ENCODE measurements at regions not wholly inside any gene's neighbourhood (a gene's known extent, or its start where the extent isn't known, plus 50 kb on each side); places are given as distances from the start of the nearest gene placed in this dataset.

DNA sequence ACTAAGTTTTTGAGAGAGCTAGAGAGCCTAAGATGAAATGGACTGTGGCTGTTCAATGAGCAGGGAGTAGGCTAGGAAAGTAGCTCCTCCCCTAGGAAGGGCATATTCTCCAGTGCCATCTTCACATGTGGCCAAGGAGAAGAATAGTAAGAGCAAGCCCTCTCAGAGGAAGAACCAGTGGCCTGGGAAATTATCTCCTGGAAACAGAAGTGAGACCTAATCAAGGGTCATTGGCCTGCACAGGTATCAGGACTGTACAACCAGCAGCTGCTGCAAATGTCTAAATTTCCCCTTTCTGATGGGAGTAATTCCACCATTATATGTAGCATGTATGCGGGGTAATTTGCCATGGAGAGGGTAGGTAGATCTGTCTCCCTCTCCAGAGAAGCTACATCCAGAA is 334.8 kb upstream of the RASGEF1B start:
- 94 to 100% methylated on average over 1 of the region's 1 CpG for WGBS, 2 donors (ENCODE audit: low coverage in 1 of 2)
- Histone ChIP-seq H3K9me3 (no peaks in the 10 kb centered on the region), H3K4me1 (no peaks in the 10 kb centered on the region), H3K27me3 (no peaks in the 10 kb centered on the region), H3K4me3 (no peak overlapping the region), H3K36me3 (no peaks in the 10 kb centered on the region), H3K27ac (no peak overlapping the region)
- intact Hi-C loops (cut with DNase I; ENCODE audit: low total_unique reads) (no loop called here), in situ Hi-C loops (cut with MboI; ENCODE audit: low pct_ligation_motif_present in 1 of 4, low pct_unique_long_range_greater_than_20kb in 1 of 4, low sequenced_read_pairs in 3 of 4) (no loop called here)
- no peak for DNase-seq
- TF ChIP-seq, protein P1, sequence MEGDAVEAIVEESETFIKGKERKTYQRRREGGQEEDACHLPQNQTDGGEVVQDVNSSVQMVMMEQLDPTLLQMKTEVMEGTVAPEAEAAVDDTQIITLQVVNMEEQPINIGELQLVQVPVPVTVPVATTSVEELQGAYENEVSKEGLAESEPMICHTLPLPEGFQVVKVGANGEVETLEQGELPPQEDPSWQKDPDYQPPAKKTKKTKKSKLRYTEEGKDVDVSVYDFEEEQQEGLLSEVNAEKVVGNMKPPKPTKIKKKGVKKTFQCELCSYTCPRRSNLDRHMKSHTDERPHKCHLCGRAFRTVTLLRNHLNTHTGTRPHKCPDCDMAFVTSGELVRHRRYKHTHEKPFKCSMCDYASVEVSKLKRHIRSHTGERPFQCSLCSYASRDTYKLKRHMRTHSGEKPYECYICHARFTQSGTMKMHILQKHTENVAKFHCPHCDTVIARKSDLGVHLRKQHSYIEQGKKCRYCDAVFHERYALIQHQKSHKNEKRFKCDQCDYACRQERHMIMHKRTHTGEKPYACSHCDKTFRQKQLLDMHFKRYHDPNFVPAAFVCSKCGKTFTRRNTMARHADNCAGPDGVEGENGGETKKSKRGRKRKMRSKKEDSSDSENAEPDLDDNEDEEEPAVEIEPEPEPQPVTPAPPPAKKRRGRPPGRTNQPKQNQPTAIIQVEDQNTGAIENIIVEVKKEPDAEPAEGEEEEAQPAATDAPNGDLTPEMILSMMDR (IDR thresholded peaks at IDR 0.05): no peak
- no peak for TF ChIP-seq EP300 (IDR thresholded peaks at IDR 0.05; ENCODE audit: low read depth)

DNA sequence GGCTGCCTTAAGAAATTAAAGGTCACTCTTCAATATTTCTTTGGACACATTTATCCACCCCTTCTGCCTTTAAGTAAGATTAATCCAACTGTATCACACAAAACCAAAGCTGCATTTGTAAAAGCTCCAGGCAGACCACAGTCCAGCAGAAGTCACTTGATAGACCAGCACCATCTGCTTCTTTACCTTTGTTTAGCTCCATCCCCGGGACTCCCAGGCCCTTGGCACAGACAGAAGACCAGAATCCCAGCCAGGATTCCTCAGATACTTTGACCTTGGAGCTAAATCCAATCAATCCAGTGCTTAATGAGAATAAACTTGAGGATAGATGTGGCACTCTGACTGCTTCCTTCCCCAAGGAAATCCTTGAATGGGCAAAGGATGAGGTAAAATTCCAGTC is 333.1 kb upstream of the RASGEF1B start:
- no peaks in the 10 kb centered on the region for H3K4me1 ChIP-seq
- H3K27ac ChIP-seq: no peak overlapping the region
- in situ Hi-C loops (cut with MboI; ENCODE audit: low pct_ligation_motif_present in 1 of 4, low pct_unique_long_range_greater_than_20kb in 1 of 4, low sequenced_read_pairs in 3 of 4) (no loop called here), intact Hi-C loops (cut with DNase I; ENCODE audit: low total_unique reads) (no loop called here)
- H3K27me3 ChIP-seq: no peaks in the 10 kb centered on the region
- TF ChIP-seq, protein P1 (IDR thresholded peaks at IDR 0.05): no peak
- no peak overlapping the region for H3K4me3 ChIP-seq
- no peaks in the 10 kb centered on the region for H3K9me3 ChIP-seq
- 40 to 67% methylated on average over 1 of the region's 1 CpG for WGBS, 2 donors (ENCODE audit: low coverage in 1 of 2)
- H3K36me3 ChIP-seq: no peaks in the 10 kb centered on the region
- no peak for DNase-seq

DNA sequence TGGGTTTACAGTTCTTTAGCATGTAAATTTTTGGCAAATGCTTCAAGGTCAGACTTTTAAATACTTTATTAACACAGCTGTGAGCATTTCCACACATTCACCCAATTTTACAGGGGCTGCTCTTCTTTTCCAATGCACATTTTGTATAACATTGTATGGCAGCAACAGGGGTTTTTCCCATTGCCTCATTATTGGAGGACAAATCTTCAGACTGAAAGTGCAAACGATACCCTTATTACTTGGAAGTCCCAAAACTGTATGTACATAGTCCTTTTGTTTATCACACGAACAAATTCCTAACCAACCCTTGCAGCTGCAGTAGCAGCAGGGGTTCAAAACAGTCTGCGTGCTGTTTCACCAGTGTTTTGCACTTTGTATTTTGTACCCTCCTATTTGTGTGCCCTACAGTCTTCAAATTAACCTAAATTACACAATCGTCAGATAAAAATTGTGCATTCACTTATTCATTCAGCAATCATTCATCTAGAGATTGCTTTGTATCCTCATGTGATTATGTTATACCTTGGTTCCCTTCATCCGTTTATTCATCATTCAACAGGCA is 330.7 kb upstream of the RASGEF1B start:
- Histone ChIP-seq H3K4me1 (no peaks in the 10 kb centered on the region), H3K9me3 (no peaks in the 10 kb centered on the region), H3K27ac (no peak overlapping the region), H3K36me3 (no peaks in the 10 kb centered on the region), H3K4me3 (no peak overlapping the region), H3K27me3 (no peaks in the 10 kb centered on the region)
- no peak for TF ChIP-seq POLR2AphosphoS5 (IDR thresholded peaks at IDR 0.05)
- TF ChIP-seq POLR2A (IDR thresholded peaks at IDR 0.05): no peak
- TF ChIP-seq EP300 (IDR thresholded peaks at IDR 0.05; ENCODE audit: low read depth): no peak
- TF ChIP-seq, protein P1 (IDR thresholded peaks at IDR 0.05): no peak
- 57 to 69% methylated on average over 5 of the region's 5 CpGs for WGBS, 2 donors (ENCODE audit: low coverage in 1 of 2)
- in situ Hi-C loops (cut with MboI; ENCODE audit: low pct_ligation_motif_present in 1 of 4, low pct_unique_long_range_greater_than_20kb in 1 of 4, low sequenced_read_pairs in 3 of 4) (no loop called here), intact Hi-C loops (cut with DNase I; ENCODE audit: low total_unique reads) (no loop called here)
- no peak for DNase-seq

DNA sequence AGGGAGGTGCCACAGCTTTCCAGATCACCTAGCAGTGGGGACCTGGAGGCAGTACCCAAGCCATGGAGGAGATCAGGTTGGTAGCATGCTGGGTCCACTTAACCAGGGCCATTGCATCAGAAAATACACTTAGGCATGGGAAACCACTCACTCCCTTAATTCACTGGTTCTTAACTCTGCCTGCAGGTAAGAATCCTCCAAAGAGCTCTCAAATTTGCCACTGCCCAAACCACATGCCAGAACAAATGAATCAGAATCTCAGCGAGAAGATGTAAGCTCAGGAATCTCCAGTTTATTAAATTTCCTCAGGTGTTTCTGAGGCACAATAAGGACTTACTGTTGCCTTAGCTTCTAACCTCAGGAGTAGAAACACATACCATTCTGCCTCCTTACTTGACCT is 327.7 kb upstream of the RASGEF1B start:
- H3K27me3 ChIP-seq: no peaks in the 10 kb centered on the region
- no peaks in the 10 kb centered on the region for H3K9me3 ChIP-seq
- TF ChIP-seq, protein P1 (IDR thresholded peaks at IDR 0.05): no peak
- TF ChIP-seq EP300 (IDR thresholded peaks at IDR 0.05; ENCODE audit: low read depth) (no peak), POLR2A (IDR thresholded peaks at IDR 0.05) (no peak), POLR2AphosphoS5 (IDR thresholded peaks at IDR 0.05) (no peak)
- in situ Hi-C loops (cut with MboI; ENCODE audit: low pct_ligation_motif_present in 1 of 4, low pct_unique_long_range_greater_than_20kb in 1 of 4, low sequenced_read_pairs in 3 of 4): no loop called here
- no peak for DNase-seq
- H3K4me1 ChIP-seq: no peaks in the 10 kb centered on the region
- WGBS, 2 donors (ENCODE audit: low coverage in 1 of 2): 94% methylated on average over 1 of the region's 1 CpG; no CpG with 5 or more reads in 1 of the 2 donors
- intact Hi-C loops (cut with DNase I; ENCODE audit: low total_unique reads): no loop called here
- H3K27ac ChIP-seq: no peak overlapping the region
- H3K36me3 ChIP-seq: no peaks in the 10 kb centered on the region
- no peak overlapping the region for H3K4me3 ChIP-seq

All from transverse colon (tissue), 4 donors.